ENCODE measurements at regions not wholly inside any gene's neighbourhood (a gene's known extent, or its start where the extent isn't known, plus 50 kb on each side); places are given as distances from the start of the nearest gene placed in this dataset.

DNA sequence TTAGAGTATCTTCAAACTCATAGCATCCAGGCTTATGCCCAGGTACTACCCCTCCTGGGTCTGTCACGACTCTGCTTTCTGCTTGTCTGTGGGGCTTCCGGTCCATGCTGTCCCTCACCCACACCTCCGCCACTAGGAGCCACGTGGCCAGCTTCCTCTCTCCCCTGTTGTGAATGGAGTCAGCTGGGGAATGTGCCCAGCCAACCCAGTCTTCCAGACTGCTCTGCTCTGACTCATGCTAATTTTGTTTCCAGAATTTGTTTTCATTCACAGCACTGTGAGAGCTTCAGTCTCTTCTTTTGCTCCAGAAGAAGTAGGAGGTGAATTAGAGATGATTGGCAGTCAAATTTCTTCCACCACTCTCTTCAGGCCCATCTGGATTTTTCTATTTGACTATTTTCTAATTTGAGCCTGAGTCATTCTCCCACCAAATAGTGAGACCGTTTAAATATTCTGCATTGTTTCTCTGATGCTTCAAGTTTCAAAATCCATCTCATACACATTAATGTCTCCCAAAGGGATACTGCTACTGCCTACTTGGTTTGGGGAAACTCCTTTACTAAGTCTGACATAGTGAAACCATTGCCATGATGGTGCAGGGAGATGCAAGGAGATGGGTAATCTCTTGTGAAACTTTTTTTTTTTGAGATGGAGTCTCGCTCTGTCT, 424.1 kb upstream of the KIF2A start:
- H3K27me3 ChIP-seq: no peaks in the 10 kb centered on the region
- no peaks in the 10 kb centered on the region for H3K9me3 ChIP-seq (ENCODE audit: low read depth)
- H3K4me3 ChIP-seq: no peak overlapping the region
- H3K4me1 ChIP-seq (ENCODE audit: low read depth): no peaks in the 10 kb centered on the region
- no peaks in the 10 kb centered on the region for H3K36me3 ChIP-seq
- TF ChIP-seq, protein P1, sequence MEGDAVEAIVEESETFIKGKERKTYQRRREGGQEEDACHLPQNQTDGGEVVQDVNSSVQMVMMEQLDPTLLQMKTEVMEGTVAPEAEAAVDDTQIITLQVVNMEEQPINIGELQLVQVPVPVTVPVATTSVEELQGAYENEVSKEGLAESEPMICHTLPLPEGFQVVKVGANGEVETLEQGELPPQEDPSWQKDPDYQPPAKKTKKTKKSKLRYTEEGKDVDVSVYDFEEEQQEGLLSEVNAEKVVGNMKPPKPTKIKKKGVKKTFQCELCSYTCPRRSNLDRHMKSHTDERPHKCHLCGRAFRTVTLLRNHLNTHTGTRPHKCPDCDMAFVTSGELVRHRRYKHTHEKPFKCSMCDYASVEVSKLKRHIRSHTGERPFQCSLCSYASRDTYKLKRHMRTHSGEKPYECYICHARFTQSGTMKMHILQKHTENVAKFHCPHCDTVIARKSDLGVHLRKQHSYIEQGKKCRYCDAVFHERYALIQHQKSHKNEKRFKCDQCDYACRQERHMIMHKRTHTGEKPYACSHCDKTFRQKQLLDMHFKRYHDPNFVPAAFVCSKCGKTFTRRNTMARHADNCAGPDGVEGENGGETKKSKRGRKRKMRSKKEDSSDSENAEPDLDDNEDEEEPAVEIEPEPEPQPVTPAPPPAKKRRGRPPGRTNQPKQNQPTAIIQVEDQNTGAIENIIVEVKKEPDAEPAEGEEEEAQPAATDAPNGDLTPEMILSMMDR (IDR thresholded peaks at IDR 0.05; ENCODE audit: low read depth, low read length): no peak
- DNase-seq (ENCODE audit: low read depth in 1 of 2, low spot score in 1 of 2): no peak
- no peak overlapping the region for H3K27ac ChIP-seq

DNA sequence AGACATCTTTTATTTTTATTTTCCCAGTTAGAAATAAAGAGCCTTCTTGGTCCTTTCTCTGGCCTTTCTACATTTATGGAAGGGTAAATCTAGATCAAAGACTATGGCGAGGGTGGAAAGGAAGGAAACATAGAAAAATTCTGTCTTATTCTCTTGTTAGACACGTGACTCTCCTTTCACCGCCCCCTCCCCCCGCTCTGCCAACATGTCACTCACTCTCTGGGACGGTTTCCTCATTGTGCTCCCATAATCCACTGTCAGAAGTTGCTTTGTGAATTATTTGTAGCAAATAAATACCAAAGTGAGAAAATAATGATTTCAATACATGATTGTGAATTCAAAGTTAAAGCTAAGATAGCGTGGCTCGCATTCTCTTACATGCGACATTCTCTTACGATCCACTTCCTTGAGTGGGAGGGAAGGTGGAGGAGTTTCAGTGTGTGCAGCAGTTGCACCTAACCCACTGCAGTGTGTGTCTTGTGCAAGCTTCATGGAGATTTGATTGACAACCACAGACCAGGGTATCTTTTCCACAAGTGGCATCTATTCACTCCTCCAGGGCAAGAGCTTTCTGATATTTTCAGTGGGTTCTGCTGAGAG, 423.0 kb upstream of the KIF2A start:
- no peak overlapping the region for H3K27ac ChIP-seq
- no peaks in the 10 kb centered on the region for H3K9me3 ChIP-seq (ENCODE audit: low read depth)
- H3K27me3 ChIP-seq: no peaks in the 10 kb centered on the region
- no peaks in the 10 kb centered on the region for H3K36me3 ChIP-seq
- no peak for DNase-seq (ENCODE audit: low read depth in 1 of 2, low spot score in 1 of 2)
- H3K4me3 ChIP-seq: no peak overlapping the region
- TF ChIP-seq, protein P1 (IDR thresholded peaks at IDR 0.05; ENCODE audit: low read depth, low read length): no peak
- H3K4me1 ChIP-seq (ENCODE audit: low read depth): no peaks in the 10 kb centered on the region

GRCh38 chr5:61884252-61884855, 421.7 kb upstream of the KIF2A start:
- no peak for DNase-seq (ENCODE audit: low read depth in 1 of 2, low spot score in 1 of 2)
- no peak overlapping the region for H3K27ac ChIP-seq
- no peaks in the 10 kb centered on the region for H3K9me3 ChIP-seq (ENCODE audit: low read depth)
- H3K4me3 ChIP-seq: no peak overlapping the region
- TF ChIP-seq, protein P1 (IDR thresholded peaks at IDR 0.05; ENCODE audit: low read depth, low read length): no peak
- H3K36me3 ChIP-seq: no peaks in the 10 kb centered on the region
- H3K27me3 ChIP-seq: no peaks in the 10 kb centered on the region
- H3K4me1 ChIP-seq (ENCODE audit: low read depth): no peaks in the 10 kb centered on the region

DNA sequence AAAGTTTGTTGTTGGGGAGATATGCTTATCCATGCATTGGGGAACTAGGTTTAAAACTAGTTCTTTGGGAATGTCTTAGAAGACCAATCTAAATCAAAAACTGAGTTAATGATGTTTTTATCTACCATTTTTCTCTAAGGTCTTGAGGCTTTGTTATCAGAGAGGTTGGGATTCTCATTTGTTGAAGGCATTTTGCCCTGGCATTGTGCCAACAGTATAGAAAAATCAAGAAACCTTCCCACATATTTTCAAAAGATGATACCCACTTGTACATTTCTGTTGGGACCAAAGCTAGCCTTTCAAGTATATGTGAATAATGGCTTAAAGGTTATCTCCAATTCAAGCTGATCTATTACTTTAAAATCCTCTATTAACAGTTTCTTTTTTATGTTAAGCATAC, 419.8 kb upstream of the KIF2A start:
- no peak for DNase-seq (ENCODE audit: low read depth in 1 of 2, low spot score in 1 of 2)
- no peaks in the 10 kb centered on the region for H3K36me3 ChIP-seq
- no peaks in the 10 kb centered on the region for H3K4me1 ChIP-seq (ENCODE audit: low read depth)
- TF ChIP-seq, protein P1 (IDR thresholded peaks at IDR 0.05; ENCODE audit: low read depth, low read length): no peak
- H3K9me3 ChIP-seq (ENCODE audit: low read depth): no peaks in the 10 kb centered on the region
- no peak overlapping the region for H3K27ac ChIP-seq
- no peak overlapping the region for H3K4me3 ChIP-seq
- H3K27me3 ChIP-seq: no peaks in the 10 kb centered on the region

- TF ChIP-seq, protein P1 (IDR thresholded peaks at IDR 0.05; ENCODE audit: low read depth, low read length): no peak
- no peak for DNase-seq (ENCODE audit: low read depth in 1 of 2, low spot score in 1 of 2)
- H3K36me3 ChIP-seq: no peaks in the 10 kb centered on the region
- no peaks in the 10 kb centered on the region for H3K9me3 ChIP-seq (ENCODE audit: low read depth)
- no peaks in the 10 kb centered on the region for H3K27me3 ChIP-seq
- no peak overlapping the region for H3K4me3 ChIP-seq
- no peaks in the 10 kb centered on the region for H3K4me1 ChIP-seq (ENCODE audit: low read depth)
- H3K27ac ChIP-seq: no peak overlapping the region
Measured at GRCh38 chr5:61887271-61887670, 418.7 kb upstream of the KIF2A start.

Measured in cardiac muscle cell (in vitro differentiated cells and primary cell).